AG04449 (cell line): ENCODE measurements at regions not wholly inside any gene's neighbourhood (a gene's known extent, or its start where the extent isn't known, plus 50 kb on each side); places are given as distances from the start of the nearest gene placed in this dataset.
A peak's percentile ranks its signal among the peaks of the same experiment; 100 is the strongest.

ENCODE experiments used
- CTCF ChIA-PET: fragments of 350-600 bp; formaldehyde crosslinking; extraction: SDS; loops from one replicate; lab custom pipeline; 2021; ENCODE audit warnings: antibody characterized with exemption; lab: Yijun Ruan, JAX
- POLR2A ChIA-PET: fragments of 400-600, 350-600 bp; formaldehyde crosslinking; extraction: SDS; loops from one replicate; lab custom pipeline; 2020; ENCODE audit warnings: antibody characterized with exemption, inconsistent platforms; lab: Yijun Ruan, JAX
- DNase-seq: peaks from one replicate; pipeline ENCODE4 v3.0.0-alpha.2; 2010; ENCODE audit warnings: low read depth, low spot score
- H3K4me3 ChIP-seq: 2 replicates; pipeline ENCODE4 v1.5.1; 2011; ENCODE audit warnings: low read depth, mild to moderate bottlenecking, control low read depth, low read length
- TF ChIP-seq, protein P1 (sequence below): IDR thresholded peaks from one replicate; pipeline ENCODE4 v1.5.1; 2011; ENCODE audit warnings: mild to moderate bottlenecking, moderate library complexity, low read length, control low read depth, inconsistent platforms; ENCODE audit not compliant: insufficient read depth; ENCODE audit errors: missing control alignments

GRCh38 chr10:110355141-110355831, 50.6 kb upstream of the SMNDC1 start:
- CTCF ChIA-PET, result interaction anchor here (0.6 to 7.1 kb wide), 37 partner anchors 10 to 298 kb away, joined by 3 to 106 read pairs (median 8); partner anchors contain the start of genes DUSP5 and SMC3

DNA sequence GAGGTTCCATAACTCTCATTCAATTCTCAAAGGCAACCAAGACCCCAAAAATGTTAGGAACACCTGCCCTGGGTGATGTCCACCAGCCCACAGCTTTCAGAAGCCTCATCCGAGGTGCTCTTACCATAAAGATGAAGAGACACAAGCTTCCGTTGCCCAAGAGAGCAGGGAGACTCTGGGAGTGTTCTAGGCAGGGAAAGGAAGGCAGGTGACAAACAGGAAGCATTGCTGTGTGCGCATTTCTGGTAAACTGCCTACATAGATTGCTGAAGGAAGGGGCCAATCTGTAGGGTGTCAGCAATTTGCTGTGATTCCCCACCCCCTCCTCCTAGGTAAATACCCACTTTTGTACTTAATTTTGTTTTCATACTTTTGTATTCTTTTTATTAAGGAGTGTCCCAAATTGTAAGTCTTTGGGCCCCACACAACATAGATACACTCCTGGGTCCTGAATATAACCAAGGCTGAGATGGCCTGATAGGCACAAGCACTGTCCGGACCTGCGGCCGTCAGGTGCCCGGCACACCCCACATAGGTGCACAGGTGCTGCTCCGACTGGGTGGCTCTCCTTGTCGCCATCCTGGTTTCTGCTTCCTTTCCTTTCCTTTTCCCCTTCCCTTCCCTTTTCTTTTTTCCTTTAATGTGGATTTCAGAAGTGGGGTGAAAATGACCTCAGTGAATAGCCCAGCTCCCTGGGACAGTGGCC, 51.4 kb upstream of the SMNDC1 start:
- ChIA-PET POLR2A (no interaction called here), CTCF (interaction anchor here (1.0 to 7.1 kb wide), 19 partner anchors 11 to 244 kb away, joined by 3 to 106 read pairs (median 9); partner anchors contain the start of gene DUSP5)
- no peak for DNase-seq
- TF ChIP-seq, protein P1, sequence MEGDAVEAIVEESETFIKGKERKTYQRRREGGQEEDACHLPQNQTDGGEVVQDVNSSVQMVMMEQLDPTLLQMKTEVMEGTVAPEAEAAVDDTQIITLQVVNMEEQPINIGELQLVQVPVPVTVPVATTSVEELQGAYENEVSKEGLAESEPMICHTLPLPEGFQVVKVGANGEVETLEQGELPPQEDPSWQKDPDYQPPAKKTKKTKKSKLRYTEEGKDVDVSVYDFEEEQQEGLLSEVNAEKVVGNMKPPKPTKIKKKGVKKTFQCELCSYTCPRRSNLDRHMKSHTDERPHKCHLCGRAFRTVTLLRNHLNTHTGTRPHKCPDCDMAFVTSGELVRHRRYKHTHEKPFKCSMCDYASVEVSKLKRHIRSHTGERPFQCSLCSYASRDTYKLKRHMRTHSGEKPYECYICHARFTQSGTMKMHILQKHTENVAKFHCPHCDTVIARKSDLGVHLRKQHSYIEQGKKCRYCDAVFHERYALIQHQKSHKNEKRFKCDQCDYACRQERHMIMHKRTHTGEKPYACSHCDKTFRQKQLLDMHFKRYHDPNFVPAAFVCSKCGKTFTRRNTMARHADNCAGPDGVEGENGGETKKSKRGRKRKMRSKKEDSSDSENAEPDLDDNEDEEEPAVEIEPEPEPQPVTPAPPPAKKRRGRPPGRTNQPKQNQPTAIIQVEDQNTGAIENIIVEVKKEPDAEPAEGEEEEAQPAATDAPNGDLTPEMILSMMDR, result no peak
- H3K4me3 ChIP-seq, result no peak overlapping the region

More at GRCh38 chr10:110355141-110355831, 50.6 kb upstream of the SMNDC1 start:
- POLR2A ChIA-PET, result interaction anchor here (0.7 to 3.7 kb wide), 3 partner anchors 22 to 158 kb away, joined by 3 to 42 read pairs (median 3); partner anchors contain the start of gene DUSP5
- DNase-seq, result no peak
- H3K4me3 ChIP-seq, result no peak overlapping the region
- TF ChIP-seq, protein P1, result no peak

DNA sequence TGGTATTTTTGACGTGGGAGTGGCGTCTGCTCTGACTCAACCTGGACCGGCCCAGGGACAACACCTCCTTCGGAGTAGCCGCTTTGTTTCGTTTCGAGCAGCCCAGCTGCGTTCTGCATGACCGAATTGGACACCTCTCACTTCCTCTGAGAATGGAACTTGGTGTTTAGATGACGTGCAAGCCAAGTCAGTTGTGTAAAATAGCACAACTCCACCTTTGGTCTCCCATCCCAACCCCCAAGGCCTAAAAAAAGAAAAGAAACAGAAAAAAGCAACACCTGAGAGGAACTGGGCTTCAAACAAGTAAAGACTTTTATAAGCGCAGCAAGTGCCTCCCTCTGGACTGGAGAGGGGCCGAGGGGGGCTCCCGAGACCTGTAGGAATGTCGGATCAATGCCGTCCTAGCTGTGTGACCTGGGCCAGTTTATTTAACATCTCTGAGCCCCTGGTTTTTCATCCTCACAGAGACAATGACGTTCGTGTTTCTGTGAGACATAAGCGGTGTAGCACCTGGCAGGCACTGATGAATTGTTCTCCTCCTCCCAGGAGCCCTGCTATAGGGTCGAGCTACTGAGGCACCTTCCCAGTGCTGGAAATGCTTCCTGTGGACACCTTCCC, 52.0 kb upstream of the SMNDC1 start:
- no peak overlapping the region for H3K4me3 ChIP-seq
- no peak for DNase-seq
- TF ChIP-seq, protein P1, result no peak
- ChIA-PET CTCF (interaction anchor here (0.9 to 7.1 kb wide), 7 partner anchors 11 to 189 kb away, joined by 3 to 106 read pairs (median 29); partner anchors contain the start of gene DUSP5), POLR2A (interaction anchor here (0.8 to 1.3 kb wide), 2 partner anchors 11 to 142 kb away, joined by 3 to 4 read pairs; no protein-coding TSS in a partner anchor)

DNA sequence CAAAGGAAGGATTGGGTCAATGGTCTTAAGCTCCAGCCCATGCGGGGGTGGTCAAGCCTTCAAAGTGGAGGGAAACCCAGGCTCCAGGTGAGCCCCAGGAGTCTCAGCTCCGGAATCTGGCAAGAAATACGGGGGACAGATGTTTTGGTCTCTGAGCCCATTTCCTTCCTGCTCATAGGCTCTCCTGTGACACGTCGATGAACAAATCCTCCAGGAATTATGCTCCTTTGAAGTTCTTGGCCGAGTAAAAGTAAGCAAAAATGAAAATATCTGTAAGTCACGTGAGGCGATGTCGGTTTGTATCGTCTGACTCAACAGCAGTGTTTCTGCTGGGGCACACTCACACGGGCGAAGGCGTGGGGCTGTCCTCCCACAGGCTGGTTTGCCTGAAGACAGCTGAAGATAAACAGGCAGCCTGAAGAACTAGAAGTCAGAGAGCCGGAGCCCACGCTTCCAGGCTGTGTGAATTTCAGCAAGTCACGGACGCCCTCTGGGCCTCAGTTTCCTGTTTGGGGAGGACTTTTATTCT, 52.6 kb upstream of the SMNDC1 start:
- CTCF ChIA-PET, result interaction anchor here (0.9 to 7.1 kb wide), 5 partner anchors 11 to 189 kb away, joined by 3 to 106 read pairs (median 63); partner anchors contain the start of gene DUSP5
- POLR2A ChIA-PET, result interaction anchor here (0.8 to 1.3 kb wide), 2 partner anchors 10 to 141 kb away, joined by 3 to 4 read pairs; no protein-coding TSS in a partner anchor
- TF ChIP-seq, protein P1, result no peak
- DNase-seq, result peak; percentile 92
- H3K4me3 ChIP-seq, result no peak overlapping the region

DNA sequence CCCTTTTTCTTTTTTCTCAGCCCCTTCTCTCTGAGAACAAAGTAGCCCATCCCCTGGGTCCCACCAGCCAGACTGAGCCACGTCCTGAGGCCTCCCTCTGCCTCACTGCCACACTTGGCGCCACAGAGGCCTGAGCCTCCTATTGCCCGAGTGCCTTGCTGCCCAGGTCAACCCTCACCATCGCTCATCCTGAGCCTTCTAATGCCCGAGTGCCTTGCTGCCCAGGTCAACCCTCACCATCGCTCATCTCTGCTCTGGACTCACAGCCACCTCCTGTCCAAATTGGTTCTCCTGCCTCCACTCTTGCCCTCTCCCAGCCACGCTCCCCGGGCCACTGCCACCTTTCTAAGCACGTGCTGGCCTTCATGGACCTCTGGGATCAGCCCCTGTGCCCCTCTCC, 53.2 kb upstream of the SMNDC1 start:
- H3K4me3 ChIP-seq, result no peak overlapping the region
- no peak for DNase-seq
- POLR2A ChIA-PET, result interaction anchor here (1.3 kb wide), 1 partner anchor 9 kb away, joined by 4 read pairs; no protein-coding TSS in a partner anchor
- TF ChIP-seq, protein P1, result no peak
- CTCF ChIA-PET, result interaction anchor here (1.0 to 7.1 kb wide), 3 partner anchors 20 to 142 kb away, joined by 3 to 106 read pairs (median 102); partner anchors contain the start of gene DUSP5
